GM21526 (cell line): ENCODE measurements at regions not wholly inside any gene's neighbourhood (a gene's known extent, or its start where the extent isn't known, plus 50 kb on each side); places are given as distances from the start of the nearest gene placed in this dataset.
"Not testable (repeated sequence)": the region's sequence is repeated elsewhere in the genome, so short reads cannot be mapped to it uniquely, and the experiment has no call there.

Experiments
- ATAC-seq: cut with Tn5 transposase; IDR thresholded peaks from one replicate; pipeline ENCODE4 v1.9.1; 2021; ENCODE audit warnings: moderate library complexity; ENCODE audit not compliant: unreplicated experiment, low FRiP score

DNA sequence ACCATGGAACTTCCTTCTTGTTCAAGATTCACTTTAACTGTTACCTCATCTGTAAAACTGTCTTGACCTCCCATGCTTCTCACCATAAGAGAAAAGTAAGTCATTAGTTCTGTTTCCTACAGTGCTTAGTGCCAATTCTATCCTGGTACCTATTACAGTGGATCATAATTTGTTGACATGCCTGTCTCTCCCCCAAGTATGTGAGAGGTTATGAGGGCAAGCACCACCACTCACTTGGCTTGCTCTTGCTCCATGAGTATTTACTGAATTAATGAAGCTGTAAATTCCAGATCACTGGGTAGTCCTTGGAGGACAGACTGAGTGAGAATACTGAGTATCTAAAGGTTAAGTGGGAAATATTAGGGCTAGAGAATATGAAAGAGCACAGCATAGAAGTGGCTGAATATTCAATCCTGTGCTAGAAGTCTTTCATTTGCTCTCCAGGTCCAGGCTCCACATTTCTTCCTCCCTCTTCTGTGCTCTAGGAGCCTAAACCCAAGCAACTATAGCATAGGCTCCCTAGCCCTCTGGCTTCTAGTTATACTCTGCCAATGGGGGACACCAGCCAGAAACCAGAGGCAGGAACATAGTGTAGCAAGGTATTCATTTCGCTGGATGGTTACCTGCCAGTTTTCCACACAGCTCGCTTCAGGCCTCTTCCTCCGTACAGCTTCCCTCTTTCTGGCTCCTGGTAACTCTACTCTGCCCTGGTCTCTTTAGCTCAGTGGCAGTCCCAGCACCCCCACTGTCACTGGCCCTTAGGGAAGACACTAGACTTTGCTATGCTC lies 118.2 kb upstream of the SLC5A12 start:
- ATAC-seq, result no peak

DNA sequence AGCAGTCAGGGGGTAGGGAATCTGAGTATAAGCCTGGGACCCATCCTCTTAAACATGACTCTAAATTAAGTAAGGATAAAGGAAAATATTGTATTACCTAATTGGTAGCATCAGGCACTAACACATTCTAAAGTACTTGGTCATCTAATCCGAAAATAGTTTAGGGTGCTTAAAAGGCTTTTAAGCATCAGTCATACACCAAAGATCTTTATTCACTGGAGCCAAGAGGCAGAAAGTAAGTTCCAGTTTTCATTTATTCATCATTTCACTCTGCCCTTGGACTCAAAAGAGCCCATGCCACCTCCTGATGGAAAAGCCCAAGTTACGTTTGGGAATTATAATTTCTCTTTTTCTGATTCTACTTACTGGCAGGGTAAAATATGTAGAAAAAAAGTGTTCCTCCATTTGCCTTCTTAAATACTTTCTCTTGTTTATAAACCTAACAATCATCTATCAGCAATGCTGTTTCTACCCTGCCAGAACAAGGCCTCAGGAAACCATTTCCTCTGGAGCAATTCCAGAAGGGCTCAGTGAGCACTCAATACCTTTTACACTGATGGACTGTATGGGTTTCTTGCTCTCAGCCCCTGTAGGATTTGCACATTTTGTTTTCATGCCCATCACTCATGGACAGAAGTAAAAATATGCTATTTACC lies 120.1 kb upstream of the SLC5A12 start:
- no peak for ATAC-seq

DNA sequence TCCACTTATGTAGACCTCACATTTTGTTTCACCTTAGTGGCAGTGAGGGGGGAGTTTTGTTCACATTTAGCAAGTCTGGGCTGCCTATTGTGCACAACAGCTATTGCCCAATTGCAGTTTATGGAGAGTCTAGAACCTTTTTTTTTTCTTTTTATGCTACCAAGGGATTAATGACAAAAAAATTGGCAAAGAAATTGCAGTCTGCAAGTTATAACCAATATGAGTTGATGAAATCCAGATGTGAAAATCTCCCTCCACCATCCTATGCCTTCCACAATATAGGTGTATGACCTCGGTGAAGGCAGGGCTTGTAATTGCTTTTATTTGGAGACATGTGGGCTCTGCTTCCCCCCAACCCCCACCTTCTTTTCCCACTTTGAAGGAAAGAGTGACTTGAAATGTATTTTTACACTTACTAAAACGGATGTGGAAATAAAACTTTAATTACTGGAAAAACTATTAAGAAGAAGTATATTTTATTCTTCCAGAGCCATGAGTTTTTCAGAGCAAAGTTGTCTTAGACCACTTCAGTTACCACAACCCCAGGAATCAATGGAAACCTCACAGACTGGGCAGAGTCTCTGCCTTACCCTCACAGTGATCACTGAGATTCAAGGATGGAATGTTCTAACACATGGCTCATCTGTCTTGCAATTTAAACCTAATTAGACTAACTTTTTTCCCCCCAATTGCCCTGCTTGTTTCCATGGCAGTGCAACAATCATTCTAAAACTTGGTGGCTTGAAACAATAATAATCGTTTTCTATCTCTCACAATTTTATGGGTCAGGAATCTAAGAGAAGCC lies 120.8 kb upstream of the SLC5A12 start:
- no peak for ATAC-seq

DNA sequence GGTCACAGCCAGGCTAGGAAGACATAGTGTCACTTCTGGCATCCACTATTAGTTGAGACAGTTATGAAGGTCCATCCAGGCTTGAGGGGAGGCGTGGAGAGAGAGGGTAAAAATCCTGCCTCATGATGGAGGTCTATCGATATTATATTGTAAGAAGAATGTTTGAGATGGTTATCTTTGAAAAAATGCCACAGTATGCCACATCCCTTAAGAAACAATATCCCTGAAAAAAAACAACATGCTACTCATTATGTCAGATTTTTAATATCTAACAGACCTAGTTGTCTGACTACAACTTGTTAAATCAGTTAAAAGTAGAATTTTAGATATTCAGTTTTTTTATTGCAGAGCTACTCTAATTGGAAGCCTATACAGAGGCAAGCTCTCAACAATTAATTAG lies 121.7 kb upstream of the SLC5A12 start:
- no peak for ATAC-seq

DNA sequence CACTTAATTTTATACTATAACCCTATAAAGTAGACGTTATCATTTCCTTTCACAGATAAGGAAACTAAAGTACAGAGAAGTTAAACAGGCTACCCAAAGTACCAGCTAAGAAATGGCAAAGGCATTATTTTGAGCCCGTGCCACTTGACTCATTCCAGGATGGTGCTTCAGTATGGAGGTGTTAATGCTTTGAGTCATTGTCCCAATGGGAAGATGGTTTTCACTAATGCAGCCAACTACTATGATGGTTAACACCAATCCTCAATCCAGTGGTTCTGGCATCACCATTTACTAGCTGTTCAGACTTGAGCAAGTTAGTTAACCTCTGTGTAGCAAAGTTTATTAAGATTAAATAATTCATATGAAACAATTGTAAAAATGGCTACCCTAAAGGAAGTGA lies 123.1 kb upstream of the SLC5A12 start:
- ATAC-seq, result no peak

DNA sequence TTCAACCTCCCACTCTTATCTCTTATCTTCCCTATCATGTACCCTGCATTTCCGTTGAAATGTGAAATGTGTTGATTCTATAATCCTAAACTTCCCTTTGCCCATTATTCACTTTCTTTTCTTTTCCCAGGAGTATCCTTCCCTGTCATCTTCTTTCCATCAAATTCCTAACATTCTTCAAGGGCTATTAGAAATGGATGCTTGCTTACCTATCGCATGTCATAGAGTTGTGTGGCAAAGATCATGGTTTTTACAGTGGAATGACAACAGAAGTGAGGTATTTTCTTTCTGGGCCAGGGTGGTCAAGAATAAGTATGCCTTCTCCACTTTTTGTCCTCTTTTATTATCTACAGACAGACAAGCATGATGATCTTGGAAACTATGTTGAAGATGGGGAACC lies 124.4 kb upstream of the SLC5A12 start:
- no peak for ATAC-seq

DNA sequence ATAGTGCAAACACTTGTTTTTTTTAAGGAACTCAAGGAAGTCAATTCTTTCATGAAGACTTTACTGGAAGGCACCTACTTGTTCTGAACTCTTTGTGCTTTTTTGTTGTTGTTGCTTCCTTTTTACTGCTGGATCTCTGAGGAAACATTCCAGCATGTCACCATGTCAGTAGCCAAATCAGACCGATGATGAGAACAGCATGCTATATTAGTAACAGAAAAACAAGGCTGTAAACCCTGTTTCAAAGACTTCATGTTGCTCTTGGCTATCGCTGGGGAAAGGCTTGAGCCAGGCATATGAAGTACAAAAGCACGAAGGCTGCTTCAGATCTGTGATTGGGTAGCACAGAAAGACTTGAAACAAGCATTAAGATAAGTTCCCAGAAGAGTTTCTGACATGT lies 125.6 kb upstream of the SLC5A12 start:
- ATAC-seq, result no peak

DNA sequence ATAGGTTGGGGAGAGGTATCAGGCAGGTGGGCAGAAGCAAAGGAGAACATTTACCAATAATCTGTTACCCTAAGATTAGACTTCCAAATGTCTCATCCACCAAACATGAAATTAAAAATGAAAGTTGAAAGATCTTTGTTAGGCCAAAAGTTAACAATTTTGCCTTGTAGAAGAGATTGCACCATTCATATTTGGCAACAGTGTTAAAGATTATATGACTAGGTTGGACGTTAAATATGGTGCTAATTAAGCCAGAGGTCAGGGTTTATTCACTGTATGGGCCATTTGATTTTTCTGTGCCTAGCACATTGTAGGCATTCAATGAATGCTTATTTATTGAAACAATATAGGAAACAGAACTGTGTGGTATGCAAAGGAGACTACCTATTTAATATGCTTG lies 126.1 kb upstream of the SLC5A12 start:
- ATAC-seq, result no peak

DNA sequence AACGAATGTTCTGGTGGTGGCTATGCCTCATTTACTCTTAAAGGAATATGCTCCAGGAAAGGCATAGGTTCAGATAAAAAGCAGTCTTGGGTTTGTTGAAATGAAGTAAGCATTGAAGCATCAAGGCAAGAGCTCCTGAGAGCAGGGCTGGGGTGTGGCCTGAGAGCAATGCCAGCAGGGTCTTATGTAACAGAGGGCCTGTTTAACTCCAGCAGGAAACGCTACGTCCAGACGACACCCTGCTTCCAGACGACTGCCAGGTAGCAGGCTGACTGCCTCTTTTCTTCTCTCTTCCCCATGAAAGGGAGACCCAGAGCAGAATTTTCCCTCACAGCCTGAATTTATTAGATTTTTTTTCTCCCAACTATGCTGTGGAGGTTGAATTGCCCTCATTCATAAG lies 127.2 kb upstream of the SLC5A12 start:
- no peak for ATAC-seq

DNA sequence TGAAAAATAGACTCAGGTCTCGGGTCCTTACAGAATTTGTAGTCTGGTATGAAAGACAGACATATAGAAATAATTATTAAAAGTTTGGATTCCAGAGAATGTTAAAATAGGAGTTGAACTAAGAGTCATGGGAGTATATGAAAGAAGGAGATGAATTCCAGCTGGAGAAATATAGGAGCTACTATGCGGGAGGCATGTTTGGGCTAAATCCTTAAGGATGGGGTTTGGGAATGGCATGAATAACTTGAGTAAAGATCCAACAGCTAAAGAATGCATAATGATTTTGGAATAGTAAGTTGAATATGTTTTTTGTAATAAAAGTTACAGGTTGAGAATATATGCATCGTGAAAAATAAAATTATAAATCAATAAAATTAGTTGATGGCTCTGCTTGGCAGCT lies 129.4 kb upstream of the SLC5A12 start:
- no peak for ATAC-seq

DNA sequence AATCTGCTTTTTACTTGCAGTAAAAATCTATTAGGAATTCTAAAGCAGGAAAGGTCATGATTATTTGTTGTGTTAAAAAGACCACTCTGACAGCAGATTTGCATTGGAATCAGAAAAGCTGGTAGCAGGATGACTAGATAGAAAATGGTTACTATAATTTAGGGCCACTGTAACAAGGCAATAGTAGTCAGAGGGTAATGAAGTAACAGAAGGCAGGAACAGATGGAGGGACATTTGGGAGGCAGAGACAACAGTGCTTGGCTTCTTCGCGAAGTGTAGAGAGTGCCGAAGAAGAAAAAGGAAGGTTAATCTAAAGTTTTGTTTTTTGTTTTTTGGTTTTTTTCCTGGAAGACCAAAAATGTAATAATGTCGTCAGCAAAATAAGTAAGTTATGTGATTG lies 129.8 kb upstream of the SLC5A12 start:
- ATAC-seq, result no peak

DNA sequence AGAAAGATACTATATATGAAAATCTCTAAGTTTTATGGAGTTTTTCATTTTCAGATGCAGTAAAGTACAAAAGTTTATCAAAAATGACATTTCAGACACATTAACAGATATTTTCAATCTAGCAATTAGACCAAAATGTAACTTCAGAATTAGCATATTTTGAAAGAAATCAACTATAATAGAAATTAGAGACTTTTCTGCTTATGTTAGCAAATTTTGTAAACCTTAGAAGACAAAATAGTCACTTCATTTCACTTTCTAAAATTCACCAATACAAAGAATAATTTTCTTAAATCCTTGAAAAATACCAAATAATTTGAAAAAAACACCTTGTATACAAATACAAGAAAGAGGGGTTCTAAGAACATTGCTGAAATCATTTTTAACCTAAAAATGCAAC lies 135.8 kb upstream of the FIBIN start:
- no peak for ATAC-seq

DNA sequence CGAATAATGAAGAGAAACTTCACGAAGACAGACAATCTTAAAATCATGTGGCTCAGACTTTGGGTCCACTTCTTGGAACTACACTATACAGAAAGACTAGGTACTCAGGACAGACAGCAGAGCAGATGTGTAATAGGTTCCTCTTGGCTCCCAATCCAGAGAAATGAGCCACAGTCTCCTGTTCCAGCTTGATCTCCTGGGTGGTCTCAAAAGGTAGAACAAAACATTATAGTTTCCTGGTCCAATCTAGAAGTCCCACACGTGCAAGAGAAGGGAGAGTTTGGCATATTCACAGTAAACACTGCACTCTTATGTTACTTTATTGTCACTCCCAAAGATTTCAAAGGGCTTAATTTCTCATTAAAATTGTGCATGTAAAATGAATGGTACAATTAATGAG lies 134.5 kb upstream of the FIBIN start:
- ATAC-seq, result no peak

DNA sequence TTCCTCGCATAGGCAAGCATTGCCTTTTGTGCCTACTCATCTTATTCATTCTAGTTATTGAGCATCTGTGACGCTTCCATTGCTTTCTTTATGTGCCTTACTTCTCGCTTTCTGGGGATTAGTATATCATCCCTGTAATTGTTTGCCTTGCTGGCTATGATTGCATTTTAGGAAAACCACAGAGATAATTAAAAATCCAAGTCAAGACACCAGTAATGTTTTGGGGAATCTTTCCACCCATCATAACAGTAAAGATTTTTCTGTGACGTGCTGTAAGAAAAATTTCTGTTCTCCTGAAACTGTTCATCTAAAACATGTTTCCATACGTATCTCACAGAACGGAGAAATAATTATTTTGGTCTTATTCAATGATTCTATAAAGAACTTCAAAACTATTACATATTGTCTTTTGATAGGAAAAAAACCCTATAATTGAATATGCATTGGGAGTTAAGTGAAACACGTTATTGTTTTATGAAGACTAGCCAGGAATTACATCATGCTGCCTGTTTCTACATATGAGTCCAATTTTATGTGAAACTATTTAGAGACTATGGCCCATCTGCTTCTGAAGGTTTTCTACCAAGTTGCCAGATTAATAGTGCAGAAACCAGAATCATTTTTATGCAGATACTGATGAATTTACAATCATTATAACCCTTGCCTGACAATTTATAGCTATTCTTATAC lies 133.7 kb upstream of the FIBIN start:
- ATAC-seq, result no peak

DNA sequence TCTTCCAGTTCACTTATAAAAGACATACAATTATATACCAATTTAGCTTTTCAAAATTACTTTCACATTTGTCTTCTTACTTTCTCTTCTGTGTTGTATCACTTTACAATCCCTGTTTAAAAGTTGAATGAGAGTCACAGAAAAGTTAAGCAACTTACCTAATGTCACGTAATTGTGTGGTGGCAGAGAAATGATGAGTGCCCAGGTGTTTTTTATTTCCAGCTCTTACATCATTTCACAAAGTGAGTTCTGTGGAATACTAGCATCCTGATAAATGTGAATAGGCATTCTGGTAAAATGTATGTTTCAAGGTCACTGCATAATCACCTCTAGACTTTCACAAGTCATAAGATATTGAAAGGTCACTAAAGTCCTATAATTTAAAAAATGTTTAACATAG lies 133.0 kb upstream of the FIBIN start:
- ATAC-seq, result no peak

DNA sequence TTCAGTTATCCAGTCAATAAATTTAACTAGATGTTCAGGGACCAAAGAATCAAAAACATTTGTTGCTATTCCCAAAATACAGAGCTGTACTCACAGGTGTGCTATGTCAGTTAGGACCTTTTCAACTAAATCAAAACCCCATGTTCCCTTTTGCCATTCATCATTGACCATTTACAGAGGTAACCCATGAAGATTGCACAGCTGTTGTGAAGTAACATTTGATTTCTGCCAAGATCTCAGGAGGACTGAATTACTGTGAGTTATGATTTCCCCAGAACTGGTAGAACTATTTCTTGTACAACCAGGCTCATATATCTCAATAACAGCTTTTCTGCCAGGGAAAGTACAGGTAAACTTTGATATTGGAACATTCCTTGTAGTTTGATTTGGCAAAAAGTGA lies 131.1 kb upstream of the FIBIN start:
- ATAC-seq, result no peak

DNA sequence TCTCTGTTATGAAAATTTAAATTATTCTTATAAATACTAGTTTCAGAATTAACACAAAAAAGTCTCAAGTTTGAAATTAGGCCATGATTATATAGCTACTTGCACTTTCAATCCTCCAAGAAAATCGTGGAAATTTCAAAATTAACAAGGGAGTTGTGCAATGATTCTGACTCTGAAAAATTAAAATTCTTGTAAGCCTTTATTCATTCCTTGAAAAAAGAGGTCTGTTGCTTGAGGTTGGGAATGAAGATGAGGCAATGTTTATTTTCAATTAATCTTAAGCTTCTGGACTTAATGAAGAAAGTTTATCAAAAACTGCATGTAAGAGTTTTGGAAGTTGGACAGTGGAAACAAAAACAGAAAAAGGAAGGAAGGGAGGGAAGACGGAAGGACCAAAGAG lies 128.2 kb upstream of the FIBIN start:
- ATAC-seq, result no peak

DNA sequence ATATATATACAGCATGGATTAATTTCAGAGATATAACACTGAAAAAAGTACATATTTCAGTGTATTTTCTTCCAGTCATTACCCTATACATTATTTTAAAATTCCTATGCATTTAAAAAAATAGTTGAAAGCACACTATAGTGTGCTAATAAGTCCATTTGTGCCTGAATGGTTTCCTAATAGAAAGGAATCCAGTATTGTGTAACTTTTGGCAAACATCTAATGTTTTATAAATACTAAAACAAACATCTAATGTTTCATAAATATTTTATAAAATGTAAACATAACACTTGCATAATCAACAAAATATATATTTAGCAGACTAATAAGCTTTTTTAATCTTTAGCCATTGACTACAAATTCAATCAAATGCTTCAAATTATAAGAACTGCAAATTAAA lies 126.6 kb upstream of the FIBIN start:
- ATAC-seq, result no peak

DNA sequence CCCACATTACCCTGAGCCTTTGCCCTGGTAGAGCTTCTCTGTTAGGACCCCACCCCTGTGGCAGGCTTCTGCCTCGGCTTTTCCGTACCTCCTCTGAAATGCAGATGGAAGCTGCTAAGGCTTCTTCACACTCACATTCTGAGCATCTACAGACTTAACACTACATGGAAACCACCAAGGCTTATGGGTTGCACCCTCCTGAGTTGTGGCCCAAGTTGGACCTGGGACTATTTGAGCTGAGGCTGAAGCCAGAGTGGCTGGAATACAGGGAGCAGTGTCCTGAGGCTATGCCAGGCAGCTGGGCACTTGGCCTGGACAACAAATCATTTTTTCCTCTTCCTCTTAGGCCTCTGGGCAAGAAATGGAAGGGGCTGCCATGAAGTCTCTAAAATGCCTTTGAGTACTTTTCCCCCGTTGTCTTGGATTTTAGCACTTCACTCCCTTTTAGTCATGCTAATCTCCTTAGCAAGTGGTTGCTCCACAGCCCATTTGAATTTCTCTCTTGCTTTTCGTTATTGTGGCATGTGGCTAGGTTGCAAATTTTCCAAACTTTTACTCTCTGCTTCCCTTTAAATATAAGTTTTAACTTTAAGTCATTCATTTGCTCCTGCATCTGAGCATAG lies 114.8 kb upstream of the FIBIN start:
- no peak for ATAC-seq

DNA sequence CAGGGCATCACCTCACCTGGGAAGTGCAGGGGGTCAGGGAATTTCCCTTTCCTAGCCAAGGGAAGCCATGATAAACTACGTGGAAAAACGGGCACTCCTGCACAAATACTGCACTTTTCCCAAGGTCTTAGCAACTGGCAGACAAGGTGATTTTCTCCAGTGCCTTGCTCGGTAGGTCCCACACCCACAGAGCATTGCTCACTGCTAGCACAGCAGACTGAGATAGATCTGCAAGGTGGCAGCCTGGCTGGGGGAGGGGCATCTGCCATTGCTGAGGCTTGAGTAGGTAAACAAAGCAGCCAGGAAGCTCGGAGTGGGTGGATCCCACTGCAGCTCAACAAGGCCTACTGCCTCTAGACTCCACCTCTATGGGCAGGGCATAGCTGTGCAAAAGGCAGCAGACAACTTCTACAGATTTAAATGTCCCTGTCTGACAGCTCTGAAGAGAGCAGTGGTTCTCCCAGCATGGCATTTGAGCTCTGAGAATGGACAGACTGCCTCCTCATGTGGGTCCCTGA lies 111.5 kb upstream of the FIBIN start:
- ATAC-seq, result not testable (repeated sequence)
